ENCODE measurements at regions not wholly inside any gene's neighbourhood (a gene's known extent, or its start where the extent isn't known, plus 50 kb on each side); places are given as distances from the start of the nearest gene placed in this dataset.

GRCh38 chr12:93242154-93242972, 135.4 kb upstream of the NUDT4 start:
- Histone ChIP-seq H4K8ac (ENCODE audit: extremely low read depth, insufficient read depth, low read length) (no peak overlapping the region), H4K91ac (replicated peaks; ENCODE audit: insufficient read length, low read length) (no peak overlapping the region), H2AK5ac (ENCODE audit: low read depth, low read length) (no peak overlapping the region), H3K9ac (replicated peaks in 1 of 4; ENCODE audit: extremely low read depth in 1 of 4, low read depth in 3 of 4, low read length in 3 of 4) (no peak overlapping the region), H3K79me1 (ENCODE audit: low read depth, low read length) (no peaks in the 10 kb centered on the region), H3K4me2 (ENCODE audit: insufficient read depth in 1 of 2, low read depth in 2 of 2, low read length in 2 of 2) (no peak overlapping the region), H3K27me3 (replicated peaks in 1 of 4; ENCODE audit: control insufficient read depth in 3 of 4, extremely low read depth in 1 of 4, insufficient read depth in 3 of 4, low read length in 3 of 4) (peaks cover 0 to 1% (median 0%) of the 10 kb centered on the region in 4 experiments; a peak in 1 of 7 replicates), H2BK120ac (replicated peaks; ENCODE audit: low read depth, low read length) (no peak overlapping the region), H3K36me3 (ENCODE audit: control insufficient read depth in 2 of 4, insufficient read depth in 4 of 4, low read length in 3 of 4) (no peaks in the 10 kb centered on the region), H2BK5ac (ENCODE audit: low read depth, low read length) (no peak overlapping the region), H3K4me3 (ENCODE audit: extremely low read depth in 1 of 4, insufficient read depth in 2 of 4, low read depth in 3 of 4, low read length in 4 of 4) (no peak overlapping the region), H3K27ac (ENCODE audit: low read depth, low read length) (no peak overlapping the region), H2BK15ac (ENCODE audit: low read length) (no peak overlapping the region), H2BK12ac (ENCODE audit: low read depth, low read length) (no peak overlapping the region), H3K23me2 (ENCODE audit: low read depth, low read length) (no peaks in the 10 kb centered on the region; the same call in 1 of the 2 replicates), H3K18ac (ENCODE audit: extremely low read depth, low read length) (no peak overlapping the region), H4K5ac (ENCODE audit: insufficient read length, low read depth, low read length) (no peak overlapping the region), H3K4ac (replicated peaks; ENCODE audit: insufficient read length, low read depth, low read length) (no peak overlapping the region), H3K4me1 (replicated peaks in 1 of 4; ENCODE audit: control insufficient read depth in 3 of 4, insufficient read depth in 4 of 4, low read length in 3 of 4) (peaks cover 0 to 2% (median 0%) of the 10 kb centered on the region in 4 experiments; a peak in 3 of 7 replicates), H3K56ac (replicated peaks; ENCODE audit: insufficient read length, low read depth, low read length) (no peak overlapping the region), H3K14ac (ENCODE audit: insufficient read length) (no peak overlapping the region), H3K23ac (ENCODE audit: insufficient read length) (no peak overlapping the region), H4K20me1 (replicated peaks in 1 of 2; ENCODE audit: control insufficient read depth in 1 of 2, insufficient read depth in 2 of 2, low read length in 2 of 2) (no peaks in the 10 kb centered on the region), H2AFZ (ENCODE audit: low read length) (no peak overlapping the region), H3K9me3 (ENCODE audit: insufficient read depth in 2 of 2, low read depth in 1 of 2, low read length in 1 of 2) (0 out of 4 replicates have a peak, but pooled peaks cover 6 to 9% of the 10 kb centered on the region in 2 experiments), H3K79me2 (ENCODE audit: control insufficient read depth in 1 of 2, insufficient read depth in 2 of 2, low read length in 2 of 2) (no peaks in the 10 kb centered on the region), H2BK20ac (ENCODE audit: low read length) (no peak overlapping the region)
- CTCF ChIA-PET (ENCODE audit: partially characterized antibody): interaction anchor here (1.2 to 1.7 kb wide), 6 partner anchors 9 to 225 kb away, joined by 3 to 6 read pairs (median 4); partner anchors contain the start of gene MRPL42
- FAIRE-seq (no peak), DNase-seq (ENCODE audit: low read depth in 1 of 2, low spot score in 2 of 2) (no peak)
- 80% methylated on average over 6 of the region's 6 CpGs; no CpG with 5 or more reads in 1 of the 2 experiments for WGBS, 2 experiments (ENCODE audit: extremely low coverage in 1 of 2, insufficient coverage in 1 of 2, insufficient read length in 1 of 2, insufficient replicate concordance in 2 of 2, low coverage in 1 of 2, low lambda C conversion rate in 2 of 2, missing lambda C conversion rate in 1 of 2)
- POLR2A ChIA-PET (ENCODE audit: partially characterized antibody): no interaction called here
- TF ChIP-seq RFX5 (IDR thresholded peaks at IDR 0.05; ENCODE audit: borderline replicate concordance, low read depth, low read length): no peak
- no peak for TF ChIP-seq POU5F1 (IDR thresholded peaks at IDR 0.05; ENCODE audit: low read depth, low read length)
- TF ChIP-seq SAP30 (IDR thresholded peaks at IDR 0.05; ENCODE audit: insufficient read depth, insufficient replicate concordance, low read length): no peak
- TF ChIP-seq ATF2 (IDR thresholded peaks at IDR 0.05; ENCODE audit: low read length): no peak

All from H1 (cell line).